Activated naive CD8-positive, alpha-beta T cell treated with anti-CD3 and anti-CD28 coated beads for 36 hours (primary cell): ENCODE measurements at regions not wholly inside any gene's neighbourhood (a gene's known extent, or its start where the extent isn't known, plus 50 kb on each side); places are given as distances from the start of the nearest gene placed in this dataset.

ENCODE experiments used
- DNase-seq: peaks from one replicate; pipeline ENCODE4 v3.0.0; 2021
- H3K27ac Mint-ChIP-seq: one replicate; pipeline ENCODE4 v1.8.0; 2022; ENCODE audit warnings: mild to moderate bottlenecking, moderate library complexity, mixed read lengths
- H3K27me3 Mint-ChIP-seq: one replicate; pipeline ENCODE4 v1.8.0; 2022; ENCODE audit warnings: mild to moderate bottlenecking, mixed read lengths
- H3K36me3 Mint-ChIP-seq: one replicate; pipeline ENCODE4 v1.8.0; 2021; ENCODE audit warnings: mild to moderate bottlenecking, mixed read lengths
- H3K4me1 Mint-ChIP-seq: one replicate; pipeline ENCODE4 v1.8.0; 2021; ENCODE audit warnings: mixed read lengths
- H3K4me3 Mint-ChIP-seq: one replicate; pipeline ENCODE4 v1.8.0; 2022; ENCODE audit warnings: mild to moderate bottlenecking, moderate library complexity, mixed read lengths
- H3K9me3 Mint-ChIP-seq: one replicate; pipeline ENCODE4 v1.8.0; 2022; ENCODE audit warnings: mixed read lengths

GRCh38 chr4:114466299-114466698, 132.3 kb upstream of the UGT8 start:
- Mint-ChIP-seq H3K27ac (no peak overlapping the region), H3K4me1 (no peaks in the 10 kb centered on the region), H3K36me3 (no peaks in the 10 kb centered on the region), H3K9me3 (no peaks in the 10 kb centered on the region), H3K4me3 (no peak overlapping the region), H3K27me3 (peaks cover 3% of the 10 kb centered on the region)
- DNase-seq, result no peak

GRCh38 chr4:114472269-114473032, 126.2 kb upstream of the UGT8 start:
- no peaks in the 10 kb centered on the region for H3K36me3 Mint-ChIP-seq
- DNase-seq, result no peak
- no peak overlapping the region for H3K4me3 Mint-ChIP-seq
- peaks cover 3% of the 10 kb centered on the region for H3K27me3 Mint-ChIP-seq
- peaks cover 4% of the 10 kb centered on the region for H3K9me3 Mint-ChIP-seq
- H3K27ac Mint-ChIP-seq, result no peak overlapping the region
- no peaks in the 10 kb centered on the region for H3K4me1 Mint-ChIP-seq

DNA sequence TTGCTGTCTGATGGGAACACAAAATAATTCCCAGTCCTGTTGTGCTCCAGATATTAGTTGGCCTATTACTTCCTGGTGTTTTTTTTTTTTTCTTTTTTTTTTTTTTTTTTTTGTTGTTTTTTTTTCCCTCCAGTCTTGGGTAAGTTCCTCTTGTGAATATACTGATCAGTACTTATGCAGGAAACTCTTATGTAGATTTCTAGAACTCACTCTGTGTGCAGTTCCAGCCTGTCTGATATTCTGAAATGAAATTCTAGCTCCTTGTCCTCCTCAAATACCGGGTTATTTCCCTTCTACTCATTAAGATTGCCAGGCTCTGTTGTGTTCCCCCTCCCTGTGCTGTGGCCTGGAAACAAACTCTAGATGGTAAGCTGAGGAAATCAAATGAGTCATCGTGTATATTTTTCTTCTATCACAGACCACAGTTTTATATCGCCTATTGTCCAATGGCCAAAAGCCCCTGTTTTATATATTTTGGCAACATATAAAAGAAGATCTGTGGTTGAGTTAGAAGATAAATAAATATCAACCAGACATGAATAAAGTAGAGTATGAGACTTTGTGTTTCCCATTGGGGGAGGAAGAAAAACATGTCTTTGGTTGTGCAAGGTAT, 124.3 kb upstream of the UGT8 start:
- no peak for DNase-seq
- peaks cover 8% of the 10 kb centered on the region for H3K27me3 Mint-ChIP-seq
- H3K27ac Mint-ChIP-seq, result no peak overlapping the region
- no peaks in the 10 kb centered on the region for H3K36me3 Mint-ChIP-seq
- H3K4me1 Mint-ChIP-seq, result no peaks in the 10 kb centered on the region
- H3K9me3 Mint-ChIP-seq, result peaks cover 4% of the 10 kb centered on the region
- H3K4me3 Mint-ChIP-seq, result no peak overlapping the region

GRCh38 chr4:114476310-114476709, 122.3 kb upstream of the UGT8 start:
- Mint-ChIP-seq H3K4me3 (no peak overlapping the region), H3K9me3 (peaks cover 4% of the 10 kb centered on the region), H3K36me3 (no peaks in the 10 kb centered on the region)

GRCh38 chr4:114479595-114479994, 119.0 kb upstream of the UGT8 start:
- no peak for DNase-seq
- Mint-ChIP-seq H3K9me3 (no peaks in the 10 kb centered on the region), H3K4me1 (no peaks in the 10 kb centered on the region), H3K27ac (no peak overlapping the region), H3K36me3 (no peaks in the 10 kb centered on the region), H3K4me3 (no peak overlapping the region), H3K27me3 (peaks cover 9% of the 10 kb centered on the region)

More at GRCh38 chr4:114476310-114476709, 122.3 kb upstream of the UGT8 start:
- DNase-seq, result no peak
- Mint-ChIP-seq H3K27ac (no peak overlapping the region), H3K4me1 (no peaks in the 10 kb centered on the region), H3K27me3 (peaks cover 9% of the 10 kb centered on the region)

DNA sequence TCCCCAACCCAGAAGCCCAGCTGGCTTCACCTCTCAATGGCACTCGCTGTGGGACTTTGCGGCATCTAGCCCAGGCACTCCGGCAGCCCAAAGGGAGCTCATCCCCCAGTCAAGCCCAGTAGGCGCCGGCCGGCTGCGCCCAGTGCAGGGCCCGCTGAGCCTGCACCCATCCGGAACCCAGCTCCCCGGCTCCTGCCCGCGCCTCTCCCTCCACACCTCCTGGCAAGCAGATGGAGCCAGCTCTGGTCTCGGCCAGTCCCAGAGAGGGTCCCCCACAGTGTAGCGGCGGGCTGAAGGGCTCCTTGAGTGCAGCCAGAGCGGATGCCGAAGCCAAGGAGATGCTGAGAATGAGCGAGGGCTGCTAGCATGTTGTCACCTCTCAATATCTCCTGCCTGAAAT, 116.8 kb upstream of the UGT8 start:
- Mint-ChIP-seq H3K27ac (no peak overlapping the region), H3K9me3 (no peaks in the 10 kb centered on the region), H3K27me3 (peaks cover 9% of the 10 kb centered on the region), H3K4me3 (no peak overlapping the region), H3K4me1 (no peaks in the 10 kb centered on the region), H3K36me3 (no peaks in the 10 kb centered on the region)
- no peak for DNase-seq

GRCh38 chr4:114487101-114487500, 111.5 kb upstream of the UGT8 start:
- Mint-ChIP-seq H3K36me3 (no peaks in the 10 kb centered on the region), H3K27ac (no peak overlapping the region), H3K9me3 (no peaks in the 10 kb centered on the region), H3K27me3 (no peaks in the 10 kb centered on the region), H3K4me1 (no peaks in the 10 kb centered on the region), H3K4me3 (no peak overlapping the region)
- no peak for DNase-seq

DNA sequence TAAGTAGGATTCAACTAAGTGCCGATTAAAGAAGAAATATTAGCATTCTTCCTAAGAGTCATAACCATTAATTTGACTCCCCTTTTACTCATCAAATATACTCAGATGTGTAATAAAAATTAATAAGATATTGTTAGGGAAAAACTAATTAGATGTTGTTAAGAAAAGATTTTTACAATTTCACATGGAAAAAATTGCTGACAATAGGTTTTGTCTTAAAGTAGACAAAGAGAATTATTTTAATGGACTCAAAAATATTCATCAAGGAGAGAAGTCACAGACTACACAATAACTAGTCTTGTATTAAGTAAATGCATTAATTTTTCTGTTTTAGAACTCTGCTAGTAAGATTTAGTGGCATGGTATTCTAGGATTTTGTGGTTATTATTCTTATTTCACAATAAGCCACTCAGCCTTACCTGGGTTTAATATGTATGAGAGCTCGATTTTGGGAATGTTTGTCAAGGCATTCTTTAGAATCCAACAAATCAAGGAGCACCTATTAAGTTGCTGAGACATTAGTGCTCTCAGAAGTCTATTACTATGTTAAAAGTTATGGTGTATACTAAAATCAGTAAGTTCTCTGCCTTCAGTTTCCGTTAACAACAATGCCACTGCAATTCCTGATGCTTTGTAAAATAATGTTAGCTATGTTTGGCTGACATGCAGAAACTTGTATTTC, 110.2 kb upstream of the UGT8 start:
- no peak for DNase-seq
- H3K27ac Mint-ChIP-seq, result no peak overlapping the region
- H3K27me3 Mint-ChIP-seq, result no peaks in the 10 kb centered on the region
- H3K36me3 Mint-ChIP-seq, result no peaks in the 10 kb centered on the region
- no peaks in the 10 kb centered on the region for H3K9me3 Mint-ChIP-seq
- H3K4me3 Mint-ChIP-seq, result no peak overlapping the region
- no peaks in the 10 kb centered on the region for H3K4me1 Mint-ChIP-seq

GRCh38 chr4:114494246-114494803, 104.3 kb upstream of the UGT8 start:
- Mint-ChIP-seq H3K9me3 (no peaks in the 10 kb centered on the region), H3K27me3 (no peaks in the 10 kb centered on the region), H3K27ac (no peak overlapping the region), H3K36me3 (no peaks in the 10 kb centered on the region), H3K4me1 (no peaks in the 10 kb centered on the region), H3K4me3 (no peak overlapping the region)
- DNase-seq, result no peak

DNA sequence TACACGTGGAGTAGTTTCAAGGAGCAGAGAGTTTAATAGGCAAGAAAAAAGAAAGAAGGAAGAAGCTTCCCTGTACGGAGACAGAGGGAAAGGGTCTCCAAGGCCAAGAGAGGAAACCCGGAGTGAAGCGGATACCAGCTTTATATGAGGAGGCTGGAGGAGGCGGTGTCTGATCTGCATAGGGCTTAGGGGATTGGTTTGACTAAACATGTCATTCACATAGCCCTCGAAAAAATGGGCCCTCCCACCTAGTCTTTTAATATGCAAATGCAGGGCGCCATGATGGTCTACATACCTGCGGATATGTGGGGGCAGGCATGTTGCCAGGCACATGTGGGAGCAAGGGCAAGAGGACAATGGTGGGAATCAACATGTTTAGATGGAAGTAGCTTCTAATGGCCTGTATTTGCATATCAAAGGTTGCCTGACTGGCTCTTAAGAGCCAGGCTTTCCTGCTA, 103.1 kb upstream of the UGT8 start:
- Mint-ChIP-seq H3K36me3 (no peaks in the 10 kb centered on the region), H3K4me1 (no peaks in the 10 kb centered on the region)

GRCh38 chr4:114497116-114497515, 101.5 kb upstream of the UGT8 start:
- Mint-ChIP-seq H3K4me1 (no peaks in the 10 kb centered on the region), H3K9me3 (no peaks in the 10 kb centered on the region), H3K27ac (no peak overlapping the region), H3K4me3 (no peak overlapping the region), H3K27me3 (no peaks in the 10 kb centered on the region), H3K36me3 (no peaks in the 10 kb centered on the region)
- DNase-seq, result no peak

More for the DNA sequence above, 103.1 kb upstream of the UGT8 start:
- DNase-seq, result no peak
- H3K9me3 Mint-ChIP-seq, result no peaks in the 10 kb centered on the region
- no peak overlapping the region for H3K4me3 Mint-ChIP-seq
- no peak overlapping the region for H3K27ac Mint-ChIP-seq
- no peaks in the 10 kb centered on the region for H3K27me3 Mint-ChIP-seq

DNA sequence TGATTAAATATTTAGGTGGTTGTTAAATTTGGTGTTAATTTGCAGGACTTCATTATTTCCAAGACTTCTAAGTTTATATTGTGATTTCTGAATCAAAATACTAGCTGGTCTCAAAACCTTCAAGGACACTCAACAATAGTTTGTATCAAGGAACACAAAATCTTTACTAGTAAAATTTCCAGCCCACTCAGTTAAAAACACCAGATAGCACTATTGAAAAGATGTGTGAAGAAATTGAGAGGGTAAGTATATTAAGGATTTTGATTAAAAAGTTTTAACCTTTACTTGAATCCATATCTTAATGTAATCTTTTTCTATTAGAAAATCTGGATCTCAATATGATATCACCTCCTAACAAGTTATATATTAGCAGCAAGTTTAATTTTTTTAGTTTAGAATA, 89.3 kb upstream of the UGT8 start:
- no peaks in the 10 kb centered on the region for H3K9me3 Mint-ChIP-seq
- no peaks in the 10 kb centered on the region for H3K4me1 Mint-ChIP-seq
- no peak overlapping the region for H3K4me3 Mint-ChIP-seq
- H3K27me3 Mint-ChIP-seq, result peaks cover 5% of the 10 kb centered on the region
- no peak overlapping the region for H3K27ac Mint-ChIP-seq
- DNase-seq, result no peak
- H3K36me3 Mint-ChIP-seq, result no peaks in the 10 kb centered on the region

GRCh38 chr4:114512595-114513295, 85.9 kb upstream of the UGT8 start:
- H3K27ac Mint-ChIP-seq, result no peak overlapping the region
- H3K4me3 Mint-ChIP-seq, result no peak overlapping the region
- no peak for DNase-seq
- H3K27me3 Mint-ChIP-seq, result peaks cover 5% of the 10 kb centered on the region
- peaks cover 2% of the 10 kb centered on the region for H3K9me3 Mint-ChIP-seq
- no peaks in the 10 kb centered on the region for H3K4me1 Mint-ChIP-seq
- no peaks in the 10 kb centered on the region for H3K36me3 Mint-ChIP-seq

DNA sequence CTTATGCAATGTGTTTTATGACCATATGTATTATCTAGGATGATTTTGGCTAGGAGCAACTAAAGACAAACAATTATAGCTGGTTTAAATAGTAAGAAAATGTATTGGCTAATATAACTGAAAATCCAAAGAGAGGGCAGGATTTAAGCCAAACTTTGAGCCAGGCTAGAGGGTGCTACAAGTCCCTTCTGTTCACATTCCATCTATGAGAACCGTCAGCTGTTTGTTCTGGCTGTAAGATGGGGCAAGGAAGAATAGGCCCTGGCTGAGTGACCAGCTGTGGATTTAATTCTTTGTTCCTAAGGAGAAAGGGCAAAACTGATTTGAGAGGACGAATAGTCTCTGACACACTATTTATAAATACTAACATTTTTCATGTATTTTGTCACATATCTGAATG, 79.2 kb upstream of the UGT8 start:
- no peak overlapping the region for H3K4me3 Mint-ChIP-seq

GRCh38 chr4:114527170-114527569, 71.4 kb upstream of the UGT8 start:
- Mint-ChIP-seq H3K27ac (no peak overlapping the region), H3K36me3 (no peaks in the 10 kb centered on the region), H3K4me1 (no peaks in the 10 kb centered on the region), H3K27me3 (peaks cover 12% of the 10 kb centered on the region), H3K4me3 (no peak overlapping the region), H3K9me3 (peaks cover 4% of the 10 kb centered on the region)
- no peak for DNase-seq

More for the DNA sequence above, 79.2 kb upstream of the UGT8 start:
- DNase-seq, result no peak
- no peaks in the 10 kb centered on the region for H3K27me3 Mint-ChIP-seq
- no peak overlapping the region for H3K27ac Mint-ChIP-seq
- H3K9me3 Mint-ChIP-seq, result peaks cover 13% of the 10 kb centered on the region
- H3K36me3 Mint-ChIP-seq, result no peaks in the 10 kb centered on the region
- H3K4me1 Mint-ChIP-seq, result no peaks in the 10 kb centered on the region
